Osteoblast (primary cell): ENCODE measurements at regions not wholly inside any gene's neighbourhood (a gene's known extent, or its start where the extent isn't known, plus 50 kb on each side); places are given as distances from the start of the nearest gene placed in this dataset.
"Not testable (repeated sequence)": the region's sequence is repeated elsewhere in the genome, so short reads cannot be mapped to it uniquely, and the experiment has no call there.

Experiments used
- DNase-seq: peaks from one replicate; pipeline ENCODE4 v3.0.0; 2011; ENCODE audit warnings: low spot score, mixed read lengths; ENCODE audit not compliant: insufficient read length; ENCODE audit errors: missing footprints
- H2AFZ ChIP-seq: 2 replicates; pipeline ENCODE4 v1.6.0; 2011; ENCODE audit warnings: mild to moderate bottlenecking, low read length
- H3K27ac ChIP-seq: 2 replicates; pipeline ENCODE4 v1.5.1; 2011; ENCODE audit warnings: mild to moderate bottlenecking, low read depth, low read length, moderate library complexity
- H3K27me3 ChIP-seq: 2 replicates; pipeline ENCODE4 v1.6.0; 2012; ENCODE audit warnings: mild to moderate bottlenecking, control low read depth, inconsistent platforms, low read length, moderate library complexity; ENCODE audit not compliant: insufficient read depth
- H3K36me3 ChIP-seq: 2 replicates; pipeline ENCODE4 v1.5.1; 2011; ENCODE audit warnings: mild to moderate bottlenecking, low read length, control low read depth, moderate library complexity; ENCODE audit not compliant: insufficient read depth
- H3K4me1 ChIP-seq: 2 replicates; pipeline ENCODE4 v1.5.1; 2011; ENCODE audit warnings: mild to moderate bottlenecking, low read length, control low read depth, moderate library complexity; ENCODE audit not compliant: insufficient read depth
- H3K4me2 ChIP-seq: 2 replicates; pipeline ENCODE4 v1.6.0; 2011; ENCODE audit warnings: mild to moderate bottlenecking, low read length; ENCODE audit not compliant: insufficient read depth
- H3K4me3 ChIP-seq: fragments of 200-600 bp; sonication (generic); 3 replicates; pipeline ENCODE4 v1.5.1; 2012; ENCODE audit warnings: mild to moderate bottlenecking, low read length, inconsistent platforms; ENCODE audit not compliant: insufficient read depth
- H3K79me2 ChIP-seq: 2 replicates; pipeline ENCODE4 v1.6.0; 2012; ENCODE audit warnings: mild to moderate bottlenecking, low read length, control low read depth, inconsistent platforms; ENCODE audit not compliant: insufficient read depth
- H3K9me3 ChIP-seq: 2 replicates; pipeline ENCODE4 v1.5.1; 2011; ENCODE audit warnings: low read depth, low read length, control low read depth
- H4K20me1 ChIP-seq: 2 replicates; pipeline ENCODE4 v1.6.0; 2012; ENCODE audit warnings: mild to moderate bottlenecking, low read length, control low read depth; ENCODE audit not compliant: insufficient read depth
- CTCF ChIP-seq: IDR thresholded peaks from 2 replicates; pipeline ENCODE4 v1.5.1; 2011; ENCODE audit warnings: mild to moderate bottlenecking, low read depth, low read length, moderate library complexity; ENCODE audit errors: extremely low read depth

GRCh38 chr4:189131118-189131517, 809.6 kb upstream of the FRG1 start:
- Histone ChIP-seq H3K4me2 (no peak overlapping the region), H3K4me1 (no peaks in the 10 kb centered on the region), H3K36me3 (no peaks in the 10 kb centered on the region), H4K20me1 (no peaks in the 10 kb centered on the region), H3K9me3 (no peaks in the 10 kb centered on the region), H2AFZ (no peak overlapping the region), H3K79me2 (no peaks in the 10 kb centered on the region), H3K27me3 (no peaks in the 10 kb centered on the region), H3K4me3 (no peak overlapping the region), H3K27ac (no peak overlapping the region)
- no peak for DNase-seq
- no peak for TF ChIP-seq CTCF

- H3K79me2 ChIP-seq = no peaks in the 10 kb centered on the region
- H3K27me3 ChIP-seq = no peaks in the 10 kb centered on the region
- H3K4me3 ChIP-seq = no peak overlapping the region
- no peaks in the 10 kb centered on the region for H3K9me3 ChIP-seq
- DNase-seq = no peak
- H3K27ac ChIP-seq = no peak overlapping the region
- H3K4me2 ChIP-seq = no peak overlapping the region
- H3K36me3 ChIP-seq = no peaks in the 10 kb centered on the region
- no peak overlapping the region for H2AFZ ChIP-seq
- H4K20me1 ChIP-seq = no peaks in the 10 kb centered on the region
- no peak for TF ChIP-seq CTCF
- H3K4me1 ChIP-seq = no peaks in the 10 kb centered on the region
These were observed 804.2 kb upstream of the FRG1 start for GRCh38 chr4:189136462-189136861.

DNA sequence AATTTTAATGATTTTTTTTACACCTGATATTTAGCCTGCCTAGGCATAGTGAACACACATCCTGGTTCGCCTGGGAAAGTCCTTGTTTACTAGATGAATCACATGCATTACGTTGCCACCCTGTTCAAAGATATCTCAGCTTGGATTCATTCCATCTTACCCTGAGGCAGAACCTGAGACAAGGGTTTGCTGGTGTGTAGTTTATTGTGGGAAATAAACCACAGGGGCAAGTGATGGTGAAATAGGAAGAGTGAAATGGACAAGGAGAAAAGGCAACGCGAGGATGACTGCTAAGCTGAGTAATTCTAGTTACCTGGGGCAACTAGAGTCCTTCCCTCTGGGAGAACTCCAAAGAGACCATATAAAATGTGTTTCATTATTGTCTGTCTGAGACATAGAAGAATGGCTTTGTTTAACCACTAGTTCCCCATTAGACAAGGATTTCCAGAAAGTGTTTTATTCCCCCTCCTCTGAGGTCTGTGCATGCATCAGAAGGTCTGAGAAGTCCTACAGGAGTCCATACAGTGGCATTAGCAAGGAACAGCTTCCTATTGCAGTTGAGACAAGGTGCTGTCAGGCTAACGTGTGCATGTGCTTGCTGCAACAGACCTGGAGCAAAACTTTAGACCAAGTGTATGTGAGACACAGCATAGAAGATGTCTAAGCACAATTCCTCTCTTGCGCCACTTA, 797.3 kb upstream of the FRG1 start:
- H4K20me1 ChIP-seq = no peaks in the 10 kb centered on the region
- no peaks in the 10 kb centered on the region for H3K9me3 ChIP-seq
- TF ChIP-seq CTCF = no peak
- H3K36me3 ChIP-seq = no peaks in the 10 kb centered on the region
- H3K4me1 ChIP-seq = no peaks in the 10 kb centered on the region
- no peak for DNase-seq
- no peaks in the 10 kb centered on the region for H3K79me2 ChIP-seq
- no peak overlapping the region for H2AFZ ChIP-seq
- H3K4me2 ChIP-seq = no peak overlapping the region
- H3K27ac ChIP-seq = no peak overlapping the region
- H3K4me3 ChIP-seq = no peak overlapping the region
- no peaks in the 10 kb centered on the region for H3K27me3 ChIP-seq

GRCh38 chr4:189147005-189147929, 793.4 kb upstream of the FRG1 start:
- Histone ChIP-seq H3K4me2 (no peak overlapping the region), H3K9me3 (no peaks in the 10 kb centered on the region), H3K27me3 (no peaks in the 10 kb centered on the region), H3K27ac (no peak overlapping the region), H3K79me2 (no peaks in the 10 kb centered on the region), H3K4me1 (no peaks in the 10 kb centered on the region), H4K20me1 (no peaks in the 10 kb centered on the region), H2AFZ (no peak overlapping the region), H3K4me3 (no peak overlapping the region), H3K36me3 (no peaks in the 10 kb centered on the region)
- DNase-seq = peak; percentile 27
- no peak for TF ChIP-seq CTCF

- not testable (repeated sequence) for DNase-seq, H4K20me1 ChIP-seq, H3K27ac ChIP-seq, H3K4me1 ChIP-seq, H3K36me3 ChIP-seq, H2AFZ ChIP-seq, H3K27me3 ChIP-seq, H3K9me3 ChIP-seq, H3K4me2 ChIP-seq, H3K4me3 ChIP-seq, H3K79me2 ChIP-seq
These were observed 785.6 kb upstream of the FRG1 start for GRCh38 chr4:189155083-189155482.
